Thyroid gland (tissue), 4 donors: ENCODE measurements at regions not wholly inside any gene's neighbourhood (a gene's known extent, or its start where the extent isn't known, plus 50 kb on each side); places are given as distances from the start of the nearest gene placed in this dataset.

Experiments
- POLR2A ChIP-seq, 2 donors: fragments of 450-650 bp; IDR thresholded peaks; one replicate each; pipeline ENCODE4 v1.6.1; 2017; ENCODE audit warnings: antibody characterized with exemption in 2 of 2, mild to moderate bottlenecking in 2 of 2, moderate library complexity in 1 of 2
- TF ChIP-seq, protein P1 (sequence below), 6 experiments: fragments of 200-600 bp in 3 of 6; fragments of 450-650 bp in 3 of 6; sonication (generic) in 3 of 6; IDR thresholded peaks; one replicate each; pipeline ENCODE4 v1.5.1; 2016 to 2019; ENCODE audit warnings: antibody characterized with exemption in 6 of 6, mild to moderate bottlenecking in 2 of 6, inconsistent platforms in 1 of 6, moderate library complexity in 1 of 6

DNA sequence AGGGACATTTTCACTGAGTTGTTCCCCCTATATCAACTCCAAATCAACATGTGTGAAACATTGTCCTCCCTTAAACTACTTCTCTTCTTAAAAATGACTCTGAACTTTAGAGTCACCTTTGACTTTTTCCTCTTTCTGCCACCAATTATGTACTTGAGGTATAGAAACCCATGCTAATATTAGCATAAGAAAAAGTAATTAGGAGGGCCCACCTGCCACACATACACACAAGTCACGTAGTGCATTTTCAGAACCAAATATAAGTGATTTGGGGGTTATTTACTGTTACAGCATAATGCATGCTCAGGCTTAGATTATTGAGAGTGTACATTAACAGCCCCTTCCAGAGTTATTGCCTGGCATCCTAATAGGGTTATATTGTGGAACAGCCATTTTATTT lies 432.7 kb downstream of the ZIC3 start:
- TF ChIP-seq, protein P1, sequence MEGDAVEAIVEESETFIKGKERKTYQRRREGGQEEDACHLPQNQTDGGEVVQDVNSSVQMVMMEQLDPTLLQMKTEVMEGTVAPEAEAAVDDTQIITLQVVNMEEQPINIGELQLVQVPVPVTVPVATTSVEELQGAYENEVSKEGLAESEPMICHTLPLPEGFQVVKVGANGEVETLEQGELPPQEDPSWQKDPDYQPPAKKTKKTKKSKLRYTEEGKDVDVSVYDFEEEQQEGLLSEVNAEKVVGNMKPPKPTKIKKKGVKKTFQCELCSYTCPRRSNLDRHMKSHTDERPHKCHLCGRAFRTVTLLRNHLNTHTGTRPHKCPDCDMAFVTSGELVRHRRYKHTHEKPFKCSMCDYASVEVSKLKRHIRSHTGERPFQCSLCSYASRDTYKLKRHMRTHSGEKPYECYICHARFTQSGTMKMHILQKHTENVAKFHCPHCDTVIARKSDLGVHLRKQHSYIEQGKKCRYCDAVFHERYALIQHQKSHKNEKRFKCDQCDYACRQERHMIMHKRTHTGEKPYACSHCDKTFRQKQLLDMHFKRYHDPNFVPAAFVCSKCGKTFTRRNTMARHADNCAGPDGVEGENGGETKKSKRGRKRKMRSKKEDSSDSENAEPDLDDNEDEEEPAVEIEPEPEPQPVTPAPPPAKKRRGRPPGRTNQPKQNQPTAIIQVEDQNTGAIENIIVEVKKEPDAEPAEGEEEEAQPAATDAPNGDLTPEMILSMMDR (IDR thresholded peaks at IDR 0.05): no peak
- no peak for TF ChIP-seq POLR2A (IDR thresholded peaks at IDR 0.05)
